GM13976 (cell line): ENCODE measurements at regions not wholly inside any gene's neighbourhood (a gene's known extent, or its start where the extent isn't known, plus 50 kb on each side); places are given as distances from the start of the nearest gene placed in this dataset.

Experiments used
- DNase-seq: peaks from one replicate; pipeline ENCODE4 v3.0.0; 2012; ENCODE audit warnings: low spot score
- CTCF ChIP-seq: IDR thresholded peaks from 2 replicates; pipeline ENCODE4 v1.5.1; 2012; ENCODE audit warnings: borderline replicate concordance, mild to moderate bottlenecking; ENCODE audit not compliant: insufficient read depth; ENCODE audit errors: extremely low read depth, missing control alignments, control extremely low read depth
- in situ Hi-C: fragments of 300-500 bp; cut with MboI; formaldehyde crosslinking; loops from one replicate; pipeline ENCODE4 v1.12.0; 2022; ENCODE audit warnings: low sequenced_read_pairs, mixed read lengths, inconsistent platforms; ENCODE audit not compliant: unreplicated experiment

DNA sequence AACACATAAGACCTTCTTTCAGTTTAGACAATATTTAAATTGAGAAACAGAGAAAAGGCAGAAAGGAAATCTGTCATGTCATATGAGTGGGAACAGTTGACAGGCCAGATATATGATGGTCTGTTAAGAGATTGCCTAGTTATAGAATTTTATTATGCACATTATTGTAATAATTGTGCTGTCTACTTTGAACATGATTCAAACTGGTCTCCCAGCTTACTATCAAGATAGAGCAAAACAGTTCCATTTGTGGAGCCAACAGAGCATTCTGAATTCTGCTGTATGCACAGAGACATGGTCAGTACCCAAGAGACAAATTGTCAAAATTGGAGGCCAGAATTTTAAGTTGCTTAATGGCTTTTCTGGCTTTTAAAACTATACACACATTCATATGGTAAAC lies 139.4 kb downstream of the FBXO8 start:
- no peak for DNase-seq
- no peak for TF ChIP-seq CTCF
- in situ Hi-C loops, result no loop called here

GRCh38 chr4:174141876-174142275 lies 141.6 kb downstream of the FBXO8 start:
- in situ Hi-C loops, result no loop called here
- no peak for DNase-seq
- TF ChIP-seq CTCF, result no peak

GRCh38 chr4:174138616-174139015 lies 144.9 kb downstream of the FBXO8 start:
- no peak for DNase-seq
- TF ChIP-seq CTCF, result no peak
- in situ Hi-C loops, result no loop called here

GRCh38 chr4:174137698-174138097 lies 145.8 kb downstream of the FBXO8 start:
- DNase-seq, result no peak
- TF ChIP-seq CTCF, result no peak
- in situ Hi-C loops, result no loop called here

DNA sequence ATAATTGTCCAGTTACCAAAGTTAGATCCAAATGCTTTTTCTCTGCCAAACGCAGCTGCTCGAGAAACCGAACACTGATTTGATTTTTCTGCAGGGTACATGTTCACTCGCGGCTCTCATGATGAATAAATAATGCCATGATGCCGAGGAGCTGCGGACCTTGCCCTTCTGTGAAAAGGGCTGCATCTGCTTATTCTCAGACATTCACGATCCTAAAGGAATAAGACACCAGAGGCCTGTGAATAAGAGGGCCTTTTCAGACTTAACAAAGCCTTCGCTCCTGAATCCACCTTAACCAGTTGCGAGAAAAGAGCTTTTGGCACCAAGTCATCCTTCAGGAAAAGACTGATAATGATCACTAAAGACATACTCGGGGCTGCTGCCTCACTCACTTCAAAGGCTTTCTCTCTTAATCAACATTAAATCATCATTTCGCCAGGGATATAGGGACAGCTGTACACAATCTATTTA lies 147.5 kb downstream of the FBXO8 start:
- no peak for DNase-seq
- in situ Hi-C loops, result no loop called here
- no peak for TF ChIP-seq CTCF

GRCh38 chr4:174135530-174135929 lies 147.9 kb downstream of the FBXO8 start:
- in situ Hi-C loops, result no loop called here
- no peak for TF ChIP-seq CTCF
- DNase-seq, result no peak

DNA sequence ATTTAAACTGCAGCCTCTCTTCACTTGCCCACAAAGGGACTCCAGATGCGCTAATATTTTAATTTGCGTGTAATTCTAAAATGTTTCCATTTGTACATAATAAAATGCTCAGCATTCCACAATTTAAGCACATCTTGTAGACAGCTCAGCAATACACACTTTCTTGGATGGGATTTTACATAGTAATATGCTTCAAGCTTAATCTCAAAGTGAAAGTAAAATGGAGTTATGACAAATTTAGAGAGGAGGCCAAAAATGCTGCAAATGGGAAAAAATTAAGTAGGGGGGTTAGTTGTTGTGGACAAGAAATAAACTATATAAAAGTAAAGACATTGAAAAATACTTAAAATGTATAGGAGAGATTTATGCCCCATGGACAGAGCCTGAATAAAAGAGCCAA lies 149.1 kb downstream of the FBXO8 start:
- in situ Hi-C loops, result no loop called here
- no peak for TF ChIP-seq CTCF

More for the DNA sequence above, 149.1 kb downstream of the FBXO8 start:
- no peak for DNase-seq
